Dedifferentiated amniotic fluid mesenchymal stem cell (primary cell): ENCODE measurements at regions not wholly inside any gene's neighbourhood (a gene's known extent, or its start where the extent isn't known, plus 50 kb on each side); places are given as distances from the start of the nearest gene placed in this dataset.

Experiments
- DNase-seq: peaks from one replicate; pipeline ENCODE4 v3.0.0-alpha.2; 2016; ENCODE audit errors: extremely low spot score

DNA sequence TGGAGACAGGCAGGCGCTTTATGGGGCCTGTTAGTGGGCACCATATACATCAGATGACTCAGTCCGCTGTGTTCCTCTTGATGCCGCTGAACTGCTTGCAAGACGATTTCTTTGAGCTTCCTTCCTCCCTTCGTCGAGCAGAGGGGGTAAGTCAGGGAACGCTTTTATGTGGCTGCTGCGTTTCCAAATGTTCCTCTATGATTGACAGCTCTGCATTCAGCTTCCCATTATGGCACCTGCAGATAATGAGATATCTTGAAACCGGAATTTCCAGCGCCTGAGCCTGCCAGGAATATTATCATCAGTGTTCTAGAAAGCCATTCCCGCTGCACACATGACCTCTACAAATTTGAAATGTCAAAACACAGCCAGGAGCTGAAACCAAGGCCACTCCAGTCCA is 257.0 kb downstream of the TSHZ3 start:
- DNase-seq: no peak

DNA sequence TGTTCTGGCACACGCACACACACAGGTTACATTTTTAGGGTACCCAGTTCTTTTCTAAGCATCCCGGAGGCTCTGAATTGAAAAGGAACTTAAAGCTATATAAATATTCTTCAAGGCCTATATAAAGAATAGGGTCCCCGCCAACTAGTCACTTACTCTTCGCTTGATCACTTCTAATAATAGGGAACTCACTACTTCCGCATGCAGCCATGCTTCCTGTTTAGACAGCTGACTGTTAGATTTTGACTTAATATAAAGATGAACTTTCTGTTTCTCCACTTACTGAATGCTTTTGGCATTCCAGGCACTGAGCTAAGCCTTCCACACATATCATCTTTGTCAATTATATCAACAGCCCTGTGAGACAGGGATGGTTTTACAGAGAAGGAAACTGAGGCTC is 259.6 kb downstream of the TSHZ3 start:
- no peak for DNase-seq

DNA sequence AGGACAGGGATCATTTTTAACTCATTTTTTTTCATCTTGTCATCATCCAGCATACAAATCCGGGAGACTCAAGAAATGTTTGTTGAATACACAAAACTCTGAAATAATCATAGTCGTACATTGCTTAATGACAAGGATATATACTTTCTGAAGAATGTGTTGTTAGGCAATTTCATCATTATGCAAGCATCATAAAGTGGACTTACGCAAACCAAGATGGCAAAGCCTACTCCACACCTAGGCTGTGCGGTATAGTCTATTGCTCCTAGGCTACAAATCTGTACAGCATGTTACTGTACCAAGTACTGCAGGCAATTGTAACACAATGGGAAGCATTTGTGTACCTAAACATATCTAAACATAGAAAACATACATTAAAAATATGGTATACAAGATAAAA is 264.1 kb downstream of the TSHZ3 start:
- DNase-seq: no peak

DNA sequence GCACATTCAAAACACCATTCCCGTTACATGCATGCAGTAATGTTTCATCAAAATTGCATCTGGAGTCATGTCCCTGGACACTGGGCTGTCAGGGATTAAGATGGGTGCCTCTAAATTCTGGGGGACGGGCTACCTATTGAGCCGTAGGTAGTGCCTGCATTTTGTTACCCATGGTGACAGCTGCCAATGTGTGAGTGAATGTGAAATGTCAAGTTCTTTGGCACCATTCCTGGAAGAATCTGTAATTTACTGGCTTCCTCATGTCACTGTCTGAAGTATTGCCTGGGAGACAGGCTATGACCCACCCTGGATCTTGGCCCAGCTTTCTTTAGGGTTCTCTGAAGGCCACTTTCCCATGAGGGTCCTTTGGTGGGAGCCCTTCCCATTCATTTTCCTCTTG is 266.1 kb downstream of the TSHZ3 start:
- DNase-seq: no peak

DNA sequence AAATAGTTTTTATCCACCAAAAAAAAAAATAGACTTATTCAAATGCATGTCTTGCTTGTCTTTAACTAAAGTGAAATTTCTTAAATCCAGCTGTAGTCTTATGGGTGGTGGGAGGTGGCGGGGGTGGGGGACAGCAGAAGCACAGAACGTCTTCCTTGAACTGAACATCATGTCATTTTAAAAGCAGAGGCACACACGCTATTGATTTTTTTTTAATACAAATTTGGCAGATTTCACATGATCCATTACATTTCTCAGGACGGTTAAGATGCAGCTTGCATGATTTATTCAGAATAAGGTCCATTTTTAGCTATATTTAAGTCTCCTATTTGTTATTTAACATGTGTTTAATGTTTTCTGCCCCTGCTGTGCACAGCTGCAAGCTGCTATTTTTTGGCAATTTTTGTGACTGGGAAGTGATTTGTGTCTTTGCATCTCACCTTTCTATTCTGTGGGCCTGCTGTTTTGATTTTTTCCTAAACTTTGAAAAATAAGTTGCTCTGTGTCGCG is 274.0 kb downstream of the TSHZ3 start:
- no peak for DNase-seq

DNA sequence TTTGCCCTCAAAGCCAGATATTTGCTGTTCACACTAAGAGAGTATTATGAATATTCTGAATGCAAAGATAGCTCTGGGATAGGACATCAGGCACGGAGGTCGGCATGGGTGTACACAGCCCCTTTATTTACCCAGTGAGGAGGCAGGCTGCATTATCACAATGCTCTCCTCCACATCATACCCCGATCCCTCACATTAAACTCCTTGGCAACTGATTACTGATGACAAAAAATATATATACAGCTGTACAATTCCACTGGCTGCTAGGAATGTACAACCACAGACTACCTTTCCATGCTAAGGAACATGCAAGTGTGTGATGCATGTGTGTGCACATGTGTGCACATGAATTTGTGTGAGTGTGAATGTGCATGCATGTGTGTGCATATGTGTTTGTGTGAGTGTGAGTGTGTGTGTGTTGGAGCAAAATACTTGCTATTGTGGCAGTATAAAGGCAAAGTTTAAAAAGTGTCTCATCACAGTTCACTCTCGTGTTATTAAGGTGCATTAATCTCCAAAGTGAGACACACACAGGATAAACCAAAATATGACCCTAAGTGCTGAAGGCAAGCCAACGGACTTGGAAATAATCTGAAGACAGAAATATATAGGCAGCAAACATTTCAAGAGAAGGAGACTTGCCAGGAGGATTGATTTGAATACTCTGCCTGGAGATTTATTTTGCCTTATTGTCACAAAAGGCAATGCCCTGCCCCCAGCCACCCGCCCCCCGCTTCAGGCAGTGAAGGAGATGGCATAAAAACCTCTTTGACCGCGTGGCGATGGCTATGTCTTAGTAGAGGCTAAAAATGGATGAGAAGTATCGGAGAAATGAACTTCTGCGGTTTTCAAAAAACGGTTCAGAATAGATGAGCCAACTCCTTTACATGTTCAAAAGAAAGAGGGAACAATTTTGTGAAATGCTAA is 274.8 kb downstream of the TSHZ3 start:
- no peak for DNase-seq

DNA sequence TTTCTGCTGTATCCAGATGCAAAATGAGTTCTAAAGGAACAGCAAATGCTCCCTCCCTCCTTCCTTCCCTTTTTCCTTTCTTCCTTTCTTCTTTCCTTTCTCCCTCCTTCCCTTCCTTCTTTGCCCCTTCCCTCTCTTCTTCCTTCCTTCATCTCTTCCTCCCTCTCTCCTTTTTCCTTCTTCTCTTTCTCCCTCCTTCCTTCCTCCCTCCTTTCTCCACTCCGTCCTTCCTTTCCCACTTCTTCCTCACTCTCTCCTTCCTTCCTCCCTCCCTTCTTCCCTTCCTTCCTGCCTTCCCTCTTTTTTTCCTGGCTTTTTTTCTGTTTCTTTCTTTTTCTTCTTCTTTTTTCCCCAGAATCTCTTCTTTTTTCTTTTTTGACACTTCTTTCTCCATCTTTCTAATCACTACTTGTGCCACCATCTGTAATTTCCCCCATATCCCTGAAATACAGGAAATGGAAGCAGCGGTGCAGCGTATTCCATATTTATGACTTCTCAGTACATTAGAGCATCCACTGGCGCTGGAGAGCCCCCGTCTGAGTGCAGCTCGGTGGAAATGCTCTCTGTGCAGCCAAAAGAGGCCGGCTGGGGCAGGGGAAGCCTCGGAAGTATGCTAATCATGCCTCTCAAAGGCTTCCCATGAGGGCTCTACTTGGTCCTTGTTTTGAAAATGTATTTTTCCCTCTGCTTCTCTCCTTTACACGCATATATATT is 275.6 kb downstream of the TSHZ3 start:
- no peak for DNase-seq

DNA sequence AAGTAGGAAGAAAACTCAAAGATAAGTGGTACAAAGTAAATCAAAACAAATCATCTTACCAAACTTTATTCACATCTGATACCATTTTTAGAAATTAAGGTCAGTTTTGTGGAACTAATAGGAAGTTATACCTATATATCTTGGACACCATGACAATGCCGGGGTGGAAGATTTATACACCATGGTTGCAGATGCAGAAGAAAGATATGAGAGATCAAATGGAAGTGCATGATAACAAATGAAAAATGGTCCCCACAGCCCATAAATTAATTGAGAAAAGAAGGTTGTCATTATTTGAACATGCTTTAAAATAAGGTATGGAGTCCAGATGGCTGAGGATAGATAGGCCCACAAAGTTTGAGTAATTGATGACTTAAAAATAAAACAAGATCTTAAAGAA is 276.8 kb downstream of the TSHZ3 start:
- no peak for DNase-seq

DNA sequence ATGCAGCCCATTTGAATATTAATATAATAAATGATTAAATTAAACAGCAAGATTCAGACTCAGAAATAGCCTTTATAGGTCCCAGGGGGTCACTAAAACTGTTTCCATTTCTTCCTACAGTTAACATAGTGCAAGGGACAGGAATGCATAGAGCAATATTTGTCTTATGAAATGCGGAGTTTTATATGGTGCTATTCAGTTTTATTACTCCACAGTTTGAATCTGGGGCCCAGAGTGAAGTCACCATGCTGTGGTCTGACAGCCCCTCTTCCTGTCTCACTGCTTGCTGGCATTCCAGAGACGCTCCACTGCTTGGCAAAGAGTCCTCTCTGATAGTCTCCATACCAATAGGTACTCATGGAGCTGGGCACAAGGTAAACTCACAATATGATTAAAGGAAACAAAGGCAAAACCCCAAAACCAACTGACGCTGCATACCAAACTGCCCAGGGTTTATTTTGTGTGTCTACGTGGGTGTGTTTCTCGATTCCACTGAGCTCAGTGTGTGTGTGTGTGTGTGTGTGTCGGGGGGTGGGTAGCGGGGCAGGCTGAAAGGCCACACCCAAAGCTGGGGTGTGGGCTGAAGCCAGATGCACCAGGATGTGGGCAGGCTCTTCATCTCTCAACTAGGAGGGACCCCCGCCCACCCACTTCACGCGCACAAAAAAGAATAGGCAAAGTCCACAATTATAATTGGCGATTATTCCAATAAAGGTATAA is 277.9 kb downstream of the TSHZ3 start:
- no peak for DNase-seq

DNA sequence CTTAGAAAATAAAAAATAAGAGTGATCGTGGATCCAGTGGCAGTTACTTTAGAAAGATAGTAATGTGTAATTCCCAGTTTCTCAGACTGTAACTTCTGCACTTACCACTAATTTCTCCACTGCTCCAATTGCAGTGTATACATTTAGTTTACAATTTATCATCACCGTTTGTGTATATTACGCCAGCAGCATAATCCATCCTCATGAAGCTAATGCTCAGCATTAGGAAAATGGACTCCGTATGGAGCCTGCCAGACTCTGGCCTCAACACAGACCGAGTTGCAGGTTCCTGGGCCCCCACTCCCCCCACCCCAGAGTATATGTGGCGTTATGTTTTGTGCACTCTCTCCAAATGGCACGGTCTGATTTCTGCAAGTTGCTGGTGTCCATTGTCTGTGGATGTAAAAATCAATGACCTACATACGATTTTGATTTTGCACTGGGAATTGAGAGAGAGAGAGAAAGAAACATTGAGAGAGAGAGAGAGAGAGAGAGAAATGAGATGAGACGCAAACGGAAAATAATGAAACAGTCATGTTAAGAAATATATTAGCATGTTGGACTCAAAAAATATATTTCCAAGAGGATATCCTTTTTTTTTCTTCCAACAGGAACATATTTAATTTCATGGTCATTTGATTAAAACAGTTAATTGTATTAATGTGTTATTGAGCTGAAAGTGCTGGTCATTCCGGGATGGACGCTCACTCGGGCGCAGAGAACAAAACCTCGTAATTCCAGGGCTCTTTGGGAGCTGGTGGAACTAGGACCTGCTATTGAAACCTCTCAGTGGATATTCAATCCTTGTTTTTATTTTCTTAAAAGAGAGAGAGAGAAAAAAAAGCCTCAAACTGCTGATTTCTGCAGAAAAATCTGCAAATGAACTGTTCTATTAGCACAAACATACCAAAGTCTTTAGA is 278.8 kb downstream of the TSHZ3 start:
- DNase-seq: no peak

DNA sequence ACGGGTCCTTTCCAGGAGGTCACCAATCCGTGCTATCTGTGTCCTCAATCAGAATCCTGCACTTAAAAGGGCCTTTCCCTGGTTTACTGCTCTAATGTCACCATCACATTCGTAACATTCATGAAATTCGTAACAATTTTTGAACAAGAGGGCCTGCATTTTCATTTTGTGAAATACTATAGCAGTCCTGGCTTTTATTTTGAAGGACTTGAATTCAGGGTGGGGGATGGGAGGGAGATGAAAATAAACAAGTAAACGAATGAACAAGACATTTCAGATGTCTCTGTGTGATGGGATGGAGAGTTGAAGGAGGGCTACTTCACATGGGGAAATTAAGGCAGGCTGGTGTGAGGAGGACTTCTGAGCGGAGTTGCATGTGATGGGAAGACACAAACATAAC is 281.0 kb downstream of the TSHZ3 start:
- no peak for DNase-seq

DNA sequence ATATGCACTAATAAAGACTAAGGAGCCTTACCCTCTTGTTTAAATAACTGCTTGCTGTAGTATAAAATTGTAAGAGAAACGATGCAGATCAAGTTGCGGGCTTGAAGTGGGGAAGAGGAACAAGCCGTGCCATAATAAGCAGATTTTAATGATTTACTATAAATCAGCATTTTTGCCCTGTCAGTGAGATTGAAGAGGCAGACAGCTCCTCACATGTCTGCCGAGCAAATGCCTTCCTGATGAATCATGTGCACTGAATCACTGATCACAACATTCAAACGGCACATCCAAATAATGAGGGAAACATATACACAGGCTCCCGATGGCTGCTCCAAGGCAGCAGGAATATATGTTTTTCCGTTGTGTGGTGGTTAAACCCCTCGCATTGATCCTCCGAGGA is 282.9 kb downstream of the TSHZ3 start:
- no peak for DNase-seq

DNA sequence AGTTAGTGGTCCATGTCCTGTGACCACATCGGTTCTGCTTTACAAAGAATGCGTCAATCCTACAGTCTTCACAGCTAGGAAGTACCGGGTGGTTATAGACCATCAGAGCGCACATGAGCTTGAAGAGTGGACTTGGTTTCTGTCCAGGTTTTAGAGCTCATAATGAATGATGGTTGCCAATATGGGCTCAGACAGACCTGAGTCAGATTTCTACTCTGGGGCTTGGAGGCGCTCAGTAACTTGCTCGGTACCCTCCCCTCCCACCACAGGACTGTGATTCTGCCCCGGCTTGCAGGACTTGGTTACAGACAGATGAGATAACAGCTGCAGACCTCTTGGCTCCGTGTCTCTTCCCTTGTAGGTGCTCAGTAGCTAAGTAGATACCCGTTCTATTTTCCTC is 284.7 kb downstream of the TSHZ3 start:
- DNase-seq: no peak

DNA sequence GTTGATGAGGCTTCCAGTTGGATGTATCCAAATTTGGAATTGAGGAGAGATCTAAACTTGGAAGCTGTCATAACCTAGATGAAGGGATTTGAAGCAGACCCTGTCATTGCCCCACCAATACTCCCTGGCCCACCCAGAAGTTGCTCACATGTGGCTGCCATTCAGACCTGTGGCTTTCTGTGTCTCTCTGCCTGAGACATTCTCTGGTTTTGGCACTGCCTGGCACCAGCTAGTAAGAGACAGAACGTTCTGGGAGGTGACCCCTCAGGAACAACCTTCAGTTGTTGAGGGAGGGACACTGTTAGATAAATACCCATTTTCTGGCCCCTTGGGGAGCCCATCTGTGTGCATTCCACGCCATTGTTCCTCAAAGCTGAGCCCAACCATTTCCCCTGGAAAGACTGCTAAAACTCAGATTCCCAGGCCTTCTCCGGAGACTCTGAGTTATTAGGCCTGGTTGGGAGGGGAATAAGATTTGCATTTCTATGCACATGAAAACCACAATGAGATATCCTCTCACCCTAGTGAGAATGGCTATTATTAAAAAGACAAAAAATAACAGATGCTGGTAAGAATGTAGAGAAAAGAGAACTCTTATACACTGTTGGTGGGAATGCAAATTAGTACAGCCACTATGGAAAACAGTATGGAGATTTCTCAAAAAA is 290.4 kb downstream of the TSHZ3 start:
- no peak for DNase-seq

DNA sequence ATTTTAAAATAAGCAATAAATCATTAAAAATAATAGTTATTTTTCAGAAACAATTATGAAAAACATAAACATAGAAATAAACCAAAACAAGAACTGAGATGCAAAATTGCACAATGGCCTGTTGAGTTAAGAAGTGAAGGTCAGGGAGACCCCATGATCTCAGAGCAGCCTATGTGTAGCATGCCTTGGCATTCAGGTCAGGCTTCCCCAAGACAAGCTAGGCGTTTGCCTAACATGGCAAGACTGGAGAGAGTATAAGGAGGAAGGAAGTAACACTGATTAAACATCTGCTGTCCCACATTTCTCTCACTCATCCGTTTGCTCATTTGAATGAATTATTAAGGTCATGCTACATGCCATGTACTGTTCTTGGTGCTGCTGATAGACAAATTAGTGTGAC is 291.8 kb downstream of the TSHZ3 start:
- no peak for DNase-seq

DNA sequence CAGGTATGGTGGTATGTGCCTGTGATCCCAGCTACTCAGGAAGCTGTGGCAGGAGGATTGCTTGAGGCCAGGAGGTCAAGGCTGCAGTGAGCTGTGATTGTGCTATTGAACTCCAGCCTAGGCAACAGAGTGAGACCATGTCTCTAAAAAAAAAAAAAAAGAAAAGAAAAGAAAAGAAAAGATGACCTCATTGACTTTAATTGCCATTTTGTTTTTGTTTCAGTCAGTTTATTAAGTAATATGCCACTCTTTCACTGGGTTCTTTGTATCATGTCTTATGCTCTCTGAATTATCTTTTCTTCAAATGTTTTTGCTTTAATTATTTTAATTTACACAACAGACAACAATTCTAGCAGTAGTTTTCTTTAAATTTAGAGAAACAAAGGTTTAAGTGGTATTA is 293.8 kb downstream of the TSHZ3 start:
- no peak for DNase-seq

DNA sequence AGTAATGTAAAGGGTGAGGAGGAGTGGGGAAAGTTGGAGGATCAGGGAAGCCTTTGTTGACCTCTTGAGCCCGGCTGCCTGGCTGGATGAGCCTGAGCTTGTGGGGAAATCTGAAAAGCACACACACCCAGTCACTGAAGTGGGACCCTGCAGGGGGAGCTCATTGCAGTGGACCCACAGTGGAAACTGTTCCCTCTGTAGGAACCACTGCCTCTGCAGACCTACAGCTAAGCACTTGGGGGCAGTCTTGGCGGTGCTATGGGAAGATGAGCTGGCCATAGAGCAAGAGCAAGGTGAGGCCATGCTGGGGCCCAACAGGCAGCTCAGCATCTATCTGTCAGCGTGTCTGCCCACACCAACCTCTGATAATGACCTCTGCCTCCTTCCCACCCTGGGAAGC is 294.8 kb downstream of the TSHZ3 start:
- DNase-seq: no peak

DNA sequence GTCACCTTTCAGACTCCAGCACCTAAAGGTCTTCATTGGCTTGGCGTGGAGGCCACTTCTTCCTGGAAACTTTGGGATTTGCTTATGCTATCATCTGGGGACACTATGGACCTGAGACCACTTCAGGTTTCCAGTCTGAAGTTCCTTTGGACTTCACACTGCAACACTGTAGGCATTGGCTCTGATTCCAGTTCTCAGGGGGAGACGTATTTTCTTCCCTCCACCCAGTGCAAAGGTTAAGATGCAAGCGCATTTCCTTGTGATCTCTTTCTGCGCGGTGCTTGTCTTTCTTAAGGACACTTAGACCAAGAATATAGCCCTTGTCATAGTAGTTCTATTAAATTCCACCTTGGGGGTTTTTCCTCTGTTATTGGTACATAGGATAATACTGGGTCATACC is 299.8 kb downstream of the TSHZ3 start:
- no peak for DNase-seq

DNA sequence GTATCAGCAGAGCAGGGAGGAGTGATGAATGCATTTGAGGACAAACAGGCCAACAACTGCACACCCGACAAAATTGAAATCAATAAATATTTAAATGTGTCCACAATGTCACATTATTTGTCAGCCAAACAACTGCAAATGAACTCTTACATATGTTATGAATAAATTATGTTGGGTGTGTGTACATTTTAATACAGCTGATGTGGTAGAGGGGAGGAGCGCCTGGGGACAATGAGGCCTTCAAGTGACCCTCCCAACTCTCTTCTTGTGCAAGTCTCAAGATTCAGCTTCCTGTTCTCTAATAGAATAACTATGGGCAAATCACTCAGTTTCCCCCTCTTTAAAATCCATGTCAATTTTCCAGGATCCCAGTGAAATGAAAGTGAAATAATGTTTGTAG is 303.2 kb downstream of the TSHZ3 start:
- no peak for DNase-seq

DNA sequence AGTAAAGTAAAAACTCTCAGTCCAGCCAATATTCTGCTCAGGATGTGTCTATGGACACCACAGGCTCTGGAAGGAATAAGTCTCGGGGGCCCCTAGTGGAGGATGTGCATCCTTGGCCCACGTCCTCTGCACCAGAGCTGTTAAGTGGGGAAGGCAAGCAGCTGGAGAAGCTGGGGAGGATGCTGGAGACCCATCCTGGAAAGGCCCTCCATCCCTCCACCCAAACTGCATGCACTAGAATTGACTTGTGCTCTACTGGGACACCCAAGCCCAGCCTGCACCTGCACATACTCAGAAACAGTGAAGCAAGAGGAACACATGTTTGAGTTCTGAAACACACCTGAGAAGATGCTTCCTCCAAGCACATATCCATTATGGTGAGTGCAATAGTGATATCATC is 307.8 kb downstream of the TSHZ3 start:
- no peak for DNase-seq

DNA sequence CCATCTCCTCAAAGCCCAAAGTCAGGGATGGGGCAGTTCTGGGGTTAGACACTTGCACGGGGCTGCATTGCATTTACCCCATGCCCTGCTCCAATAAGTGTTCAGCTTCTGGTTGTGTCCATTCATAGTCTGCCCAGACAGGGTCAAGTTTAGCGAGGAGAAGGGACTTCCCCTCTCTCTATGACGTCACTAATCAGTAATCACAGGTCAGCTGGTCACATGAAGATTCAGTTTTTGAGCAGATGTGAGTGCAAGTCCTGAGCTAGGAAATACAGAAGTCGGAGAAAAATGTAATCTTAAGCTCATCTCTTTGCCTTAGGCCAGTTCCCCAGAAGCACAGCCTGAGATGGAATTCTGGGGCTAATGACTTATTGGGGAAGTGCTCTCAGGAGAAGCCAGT is 310.1 kb downstream of the TSHZ3 start:
- DNase-seq: no peak
